Esophagus (tissue), 2 donors: ENCODE measurements at regions not wholly inside any gene's neighbourhood (a gene's known extent, or its start where the extent isn't known, plus 50 kb on each side); places are given as distances from the start of the nearest gene placed in this dataset.

Experiments used
- H3K27ac ChIP-seq, 2 donors: one replicate each; pipeline ENCODE4 v1.5.1; 2013; ENCODE audit warnings: low read depth in 2 of 2, mild to moderate bottlenecking in 2 of 2, inconsistent platforms in 1 of 2, low read length in 1 of 2, moderate library complexity in 1 of 2
- H3K27me3 ChIP-seq, 2 donors: one replicate each; pipeline ENCODE4 v1.6.1; 2013; ENCODE audit warnings: low read length in 2 of 2, control low read depth in 1 of 2, mild to moderate bottlenecking in 1 of 2; ENCODE audit not compliant: insufficient read depth in 2 of 2, control insufficient read depth in 1 of 2
- H3K36me3 ChIP-seq, 2 donors: one replicate each; pipeline ENCODE4 v1.6.1; 2013; ENCODE audit warnings: low read length in 1 of 2; ENCODE audit not compliant: control insufficient read depth in 2 of 2, insufficient read depth in 2 of 2
- H3K4me1 ChIP-seq, 2 donors: one replicate each; pipeline ENCODE4 v1.6.1; 2013; ENCODE audit warnings: low read length in 1 of 2; ENCODE audit not compliant: control insufficient read depth in 2 of 2, insufficient read depth in 2 of 2
- H3K4me3 ChIP-seq, 2 donors: one replicate each; pipeline ENCODE4 v1.5.1; 2013; ENCODE audit warnings: low read length in 2 of 2, mild to moderate bottlenecking in 2 of 2, low read depth in 1 of 2, moderate library complexity in 1 of 2
- H3K9me3 ChIP-seq, 2 donors: one replicate each; pipeline ENCODE4 v1.6.1; 2013; ENCODE audit warnings: mild to moderate bottlenecking in 2 of 2, low read depth in 1 of 2, low read length in 1 of 2, moderate library complexity in 1 of 2; ENCODE audit not compliant: control insufficient read depth in 2 of 2, insufficient read depth in 1 of 2
- WGBS, 2 donors: extraction: QIAGEN DNeasy Blood & Tissue Kit; methylation state at CpG; one replicate each; pipeline ENCODE4 v1.1.7; 2013; 5-methylcytosine and 5-hydroxymethylcytosine counted together
- donor health status: healthy with polysubstance abuse.
- donor health status: Bipolar disorder and iron deficiency.

GRCh38 chr1:232511172-232511571 is 118.8 kb downstream of the SIPA1L2 start:
- H3K4me3 ChIP-seq, result no peak overlapping the region
- H3K27ac ChIP-seq, result peak overlapping the region in 1 of 2 donors; percentile 13
- H3K4me1 ChIP-seq, result peaks cover 0 to 9% of the 10 kb centered on the region in 2 donors
- 72 to 80% methylated on average over 1 of the region's 1 CpG for WGBS, 2 donors
- peaks cover 0 to 5% of the 10 kb centered on the region in 2 donors for H3K36me3 ChIP-seq
- no peaks in the 10 kb centered on the region for H3K9me3 ChIP-seq
- H3K27me3 ChIP-seq, result no peaks in the 10 kb centered on the region

- Histone ChIP-seq H3K36me3 (peaks cover 0 to 5% of the 10 kb centered on the region in 2 donors), H3K27me3 (no peaks in the 10 kb centered on the region), H3K9me3 (no peaks in the 10 kb centered on the region), H3K4me1 (peaks cover 0 to 9% of the 10 kb centered on the region in 2 donors), H3K27ac (peak overlapping the region in 1 of 2 donors; percentile 13), H3K4me3 (no peak overlapping the region)
- 58 to 65% methylated on average over 6 of the region's 6 CpGs for WGBS, 2 donors
These were observed 119.4 kb downstream of the SIPA1L2 start for GRCh38 chr1:232510367-232511110.

GRCh38 chr1:232509570-232509969 is 120.4 kb downstream of the SIPA1L2 start:
- peak overlapping the region in 1 of 2 donors; percentile 59 for H3K27ac ChIP-seq
- H3K9me3 ChIP-seq, result no peaks in the 10 kb centered on the region
- no peak overlapping the region for H3K4me3 ChIP-seq
- H3K4me1 ChIP-seq, result peaks cover 0 to 9% of the 10 kb centered on the region in 2 donors
- no peaks in the 10 kb centered on the region for H3K27me3 ChIP-seq
- WGBS, 2 donors, result 75 to 76% methylated on average over 7 of the region's 7 CpGs
- H3K36me3 ChIP-seq, result no peaks in the 10 kb centered on the region

GRCh38 chr1:232508130-232508701 is 121.7 kb downstream of the SIPA1L2 start:
- Histone ChIP-seq H3K9me3 (no peaks in the 10 kb centered on the region), H3K4me1 (peaks cover 0 to 9% of the 10 kb centered on the region in 2 donors), H3K4me3 (no peak overlapping the region), H3K36me3 (no peaks in the 10 kb centered on the region), H3K27ac (no peak overlapping the region), H3K27me3 (no peaks in the 10 kb centered on the region)
- 83 to 88% methylated on average over 9 of the region's 9 CpGs for WGBS, 2 donors

- no peak overlapping the region for H3K27ac ChIP-seq
- no peaks in the 10 kb centered on the region for H3K27me3 ChIP-seq
- H3K4me3 ChIP-seq, result no peak overlapping the region
- H3K36me3 ChIP-seq, result no peaks in the 10 kb centered on the region
- no peaks in the 10 kb centered on the region for H3K9me3 ChIP-seq
- peaks cover 0 to 9% of the 10 kb centered on the region in 2 donors for H3K4me1 ChIP-seq
- 88% methylated on average over 2 of the region's 2 CpGs for WGBS, 2 donors
These were observed 122.4 kb downstream of the SIPA1L2 start for GRCh38 chr1:232507571-232507970.

GRCh38 chr1:232505884-232506283 is 124.0 kb downstream of the SIPA1L2 start:
- H3K4me1 ChIP-seq, result peaks cover 2 to 9% of the 10 kb centered on the region in 2 donors

GRCh38 chr1:232504651-232505050 is 125.3 kb downstream of the SIPA1L2 start:
- Histone ChIP-seq H3K4me3 (no peak overlapping the region), H3K36me3 (no peaks in the 10 kb centered on the region), H3K4me1 (peaks cover 2 to 6% of the 10 kb centered on the region in 2 donors), H3K27me3 (no peaks in the 10 kb centered on the region), H3K27ac (no peak overlapping the region), H3K9me3 (no peaks in the 10 kb centered on the region)
- WGBS, 2 donors, result 96 to 97% methylated on average over 4 of the region's 4 CpGs

More at GRCh38 chr1:232505884-232506283, 124.0 kb downstream of the SIPA1L2 start:
- Histone ChIP-seq H3K27ac (no peak overlapping the region), H3K27me3 (no peaks in the 10 kb centered on the region), H3K9me3 (no peaks in the 10 kb centered on the region), H3K36me3 (no peaks in the 10 kb centered on the region), H3K4me3 (no peak overlapping the region)
- 84 to 94% methylated on average over 2 of the region's 2 CpGs for WGBS, 2 donors

- no peak overlapping the region for H3K27ac ChIP-seq
- peaks cover 2 to 3% of the 10 kb centered on the region in 2 donors for H3K4me1 ChIP-seq
- H3K36me3 ChIP-seq, result no peaks in the 10 kb centered on the region
- 79 to 85% methylated on average over 1 of the region's 1 CpG for WGBS, 2 donors
- H3K4me3 ChIP-seq, result no peak overlapping the region
- no peaks in the 10 kb centered on the region for H3K9me3 ChIP-seq
- no peaks in the 10 kb centered on the region for H3K27me3 ChIP-seq
These were observed 126.4 kb downstream of the SIPA1L2 start for GRCh38 chr1:232503497-232503896.

GRCh38 chr1:232501854-232502253 is 128.1 kb downstream of the SIPA1L2 start:
- peaks cover 0 to 2% of the 10 kb centered on the region in 2 donors for H3K4me1 ChIP-seq
- no peaks in the 10 kb centered on the region for H3K9me3 ChIP-seq
- no peak overlapping the region for H3K27ac ChIP-seq
- no peaks in the 10 kb centered on the region for H3K27me3 ChIP-seq
- no peak overlapping the region for H3K4me3 ChIP-seq
- H3K36me3 ChIP-seq, result no peaks in the 10 kb centered on the region
- WGBS, 2 donors, result 80 to 83% methylated on average over 4 of the region's 4 CpGs

GRCh38 chr1:232499188-232499587 is 130.7 kb downstream of the SIPA1L2 start:
- Histone ChIP-seq H3K27me3 (no peaks in the 10 kb centered on the region), H3K4me1 (peaks cover 0 to 2% of the 10 kb centered on the region in 2 donors), H3K4me3 (no peak overlapping the region), H3K9me3 (no peaks in the 10 kb centered on the region), H3K27ac (no peak overlapping the region), H3K36me3 (no peaks in the 10 kb centered on the region)
- 60 to 69% methylated on average over 4 of the region's 4 CpGs for WGBS, 2 donors
